ENCODE measurements at regions not wholly inside any gene's neighbourhood (a gene's known extent, or its start where the extent isn't known, plus 50 kb on each side); places are given as distances from the start of the nearest gene placed in this dataset.

DNA sequence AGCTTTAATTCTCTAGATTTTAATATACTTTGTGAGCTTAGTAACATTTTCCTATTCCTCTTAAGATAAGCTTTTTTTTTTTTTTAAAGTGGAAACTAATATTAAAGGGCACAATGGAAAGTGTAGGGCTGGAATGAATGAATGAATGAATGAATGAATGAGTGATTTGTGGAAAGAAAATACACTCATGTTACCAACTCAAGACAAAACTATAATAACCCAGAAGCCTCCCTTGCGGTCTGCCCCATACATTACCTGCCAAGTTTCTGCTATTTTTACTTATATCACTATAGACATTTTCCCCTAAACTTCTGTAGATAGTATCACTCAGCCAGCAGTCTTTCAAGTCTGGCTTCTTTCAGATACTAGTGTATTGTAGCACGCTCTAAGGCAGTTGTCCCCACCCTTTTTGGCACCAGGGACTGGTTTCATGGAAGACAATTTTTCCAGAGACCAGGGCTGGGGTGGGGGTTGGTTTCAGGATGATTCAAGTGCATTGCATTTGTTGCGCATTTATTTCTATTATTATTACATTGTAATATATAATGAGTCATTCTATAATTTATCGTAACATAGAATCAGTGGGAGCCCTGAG, 932.2 kb downstream of the TBC1D22A start:
- no peak for DNase-seq (ENCODE audit: low read depth)

DNA sequence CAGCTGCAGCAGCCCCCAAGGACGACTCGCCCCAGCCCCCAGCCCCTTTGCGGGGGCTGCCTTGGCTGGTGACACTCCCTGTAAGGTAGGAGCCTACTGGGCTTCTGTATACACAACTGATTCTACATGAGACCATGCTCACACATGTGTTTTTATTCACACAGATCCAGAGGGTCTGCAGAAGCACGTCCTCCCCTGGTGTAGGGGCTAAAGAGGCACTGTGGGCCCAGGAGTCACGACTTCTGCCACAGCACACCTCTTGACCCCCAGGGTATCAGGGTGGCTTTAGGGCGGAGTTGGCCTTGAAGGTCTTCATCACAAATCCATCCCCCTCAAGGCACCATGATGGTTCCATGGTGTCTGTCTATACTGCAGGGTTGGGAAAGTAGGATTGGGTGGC, 931.2 kb downstream of the TBC1D22A start:
- DNase-seq (ENCODE audit: low read depth), result no peak

DNA sequence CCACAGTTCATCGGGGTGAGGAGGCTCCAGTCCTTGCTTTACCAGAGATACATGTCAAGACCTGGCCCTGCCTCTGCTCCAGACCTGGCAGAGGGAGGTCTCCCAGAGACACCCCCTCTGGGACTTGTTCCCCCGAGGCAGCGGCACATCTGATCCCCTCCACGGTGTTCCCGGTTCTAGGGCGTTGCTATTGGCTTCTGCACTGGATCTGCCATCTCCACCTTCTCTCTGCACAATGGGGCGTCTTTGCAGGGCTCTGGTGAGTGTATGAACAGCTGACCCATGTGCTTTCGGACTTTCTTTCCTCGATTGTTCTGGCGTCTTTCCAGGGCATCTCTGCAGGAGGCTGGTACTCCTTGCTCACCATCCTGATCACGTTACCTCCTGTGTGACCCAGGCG, 930.4 kb downstream of the TBC1D22A start:
- DNase-seq (ENCODE audit: low read depth), result no peak

DNA sequence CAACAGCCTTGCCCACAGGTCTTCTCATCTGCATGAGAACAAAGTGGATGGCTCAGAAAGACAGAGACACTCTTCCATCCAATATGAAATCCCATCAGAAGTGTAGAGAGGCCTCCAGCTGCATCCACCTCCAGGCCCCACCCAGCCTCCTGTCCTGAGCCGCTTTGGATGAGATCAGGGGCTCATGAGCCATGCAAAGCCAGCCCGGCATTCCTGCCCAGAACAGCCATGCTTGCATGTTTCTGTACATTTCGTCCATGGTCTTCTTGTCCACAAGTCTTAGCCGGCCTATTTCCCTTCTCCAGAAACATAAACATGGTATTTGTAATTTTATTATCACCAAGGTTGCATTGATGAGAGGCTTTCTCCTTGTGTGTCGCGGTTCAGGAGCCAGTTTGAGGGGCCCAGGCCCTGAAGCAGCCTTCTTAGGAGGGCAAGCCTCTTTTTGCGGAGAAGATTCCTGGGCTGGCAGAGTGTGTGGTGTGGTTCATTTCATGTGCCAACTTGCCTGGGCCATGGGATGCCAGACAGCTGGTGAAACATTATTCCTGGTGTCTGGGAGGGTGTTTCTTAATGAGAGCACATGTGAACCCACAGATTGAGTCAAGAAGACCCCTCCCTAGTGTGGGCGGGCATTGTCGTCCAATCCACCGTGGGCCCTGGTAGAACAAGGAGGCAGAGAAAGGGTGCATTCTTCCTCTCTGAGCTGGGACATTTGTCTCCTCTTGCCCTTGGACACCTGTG, 928.9 kb downstream of the TBC1D22A start:
- no peak for DNase-seq (ENCODE audit: low read depth)

DNA sequence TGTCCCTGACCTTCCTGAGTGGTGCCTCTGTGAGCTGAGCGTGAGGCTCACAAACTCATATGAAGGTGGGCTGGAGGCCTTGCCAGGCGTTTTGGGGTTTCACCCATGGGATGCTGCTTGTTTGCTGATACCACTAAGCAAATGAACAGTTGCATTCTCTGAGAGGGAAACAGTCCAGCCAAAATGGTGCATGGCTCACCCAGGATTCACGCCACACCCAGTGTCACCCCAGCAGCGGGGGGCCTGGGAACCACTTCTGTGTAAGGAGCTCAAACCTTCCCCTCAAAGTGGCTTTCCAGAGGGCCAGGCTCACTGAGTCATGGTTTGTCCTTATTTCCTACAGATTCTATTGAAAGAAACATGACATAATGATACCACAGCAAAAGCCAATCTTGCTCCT, 928.1 kb downstream of the TBC1D22A start:
- DNase-seq (ENCODE audit: low read depth), result no peak

DNA sequence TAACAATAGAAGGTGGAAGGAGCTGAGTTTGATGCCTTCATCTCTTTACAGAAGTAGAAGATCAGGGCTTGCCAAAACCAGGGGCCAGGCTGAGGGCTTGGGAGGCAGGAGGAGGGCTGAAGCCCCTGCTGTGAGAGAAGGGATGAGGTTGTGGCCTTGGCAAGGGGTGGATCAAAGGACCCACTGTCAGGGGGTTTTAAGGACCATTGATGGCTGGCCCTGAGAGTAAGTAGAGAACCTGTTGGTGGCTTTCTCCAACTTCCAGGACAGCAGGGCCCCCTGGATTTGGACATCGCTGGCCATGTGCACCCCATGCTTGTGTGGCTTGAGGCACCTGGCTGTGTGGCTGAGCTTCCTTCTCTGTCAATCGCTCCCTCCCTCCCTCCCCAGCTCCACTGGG, 927.7 kb downstream of the TBC1D22A start:
- no peak for DNase-seq (ENCODE audit: low read depth)

DNA sequence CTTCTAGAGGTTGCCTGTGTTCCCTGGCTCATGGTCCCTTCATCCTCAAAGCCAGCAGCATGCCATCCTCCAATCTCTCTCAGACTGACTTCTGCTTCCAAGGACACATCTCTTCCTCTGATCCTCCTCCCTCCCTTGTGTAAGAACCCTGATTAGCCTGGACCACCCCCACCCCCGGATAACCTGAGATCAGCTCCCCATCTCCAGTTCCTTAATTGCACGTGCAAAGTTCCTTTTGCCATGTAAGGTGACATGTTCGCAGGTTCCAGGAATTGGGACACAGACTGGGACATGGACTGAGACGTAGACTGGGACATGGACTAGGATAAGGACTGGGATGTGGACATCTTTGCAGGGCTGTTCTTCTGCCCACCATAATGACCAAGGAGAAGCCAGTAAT, 925.3 kb downstream of the TBC1D22A start:
- no peak for DNase-seq (ENCODE audit: low read depth)

DNA sequence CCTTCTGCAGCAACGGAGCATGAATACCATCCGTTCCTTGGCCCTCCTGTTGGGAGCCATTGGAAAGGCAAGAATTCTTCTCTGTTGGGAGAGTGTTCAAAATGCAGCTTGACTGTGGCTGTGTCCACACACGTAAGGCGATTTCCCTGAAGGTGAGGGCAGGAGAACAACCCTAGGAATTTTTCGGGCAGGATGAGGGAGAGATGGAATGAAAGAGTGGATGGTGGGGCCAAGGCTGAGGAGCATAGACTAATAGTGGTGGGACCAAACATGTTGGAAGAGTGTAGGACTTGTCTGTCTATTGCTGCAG, 924.9 kb downstream of the TBC1D22A start:
- DNase-seq (ENCODE audit: low read depth), result no peak

DNA sequence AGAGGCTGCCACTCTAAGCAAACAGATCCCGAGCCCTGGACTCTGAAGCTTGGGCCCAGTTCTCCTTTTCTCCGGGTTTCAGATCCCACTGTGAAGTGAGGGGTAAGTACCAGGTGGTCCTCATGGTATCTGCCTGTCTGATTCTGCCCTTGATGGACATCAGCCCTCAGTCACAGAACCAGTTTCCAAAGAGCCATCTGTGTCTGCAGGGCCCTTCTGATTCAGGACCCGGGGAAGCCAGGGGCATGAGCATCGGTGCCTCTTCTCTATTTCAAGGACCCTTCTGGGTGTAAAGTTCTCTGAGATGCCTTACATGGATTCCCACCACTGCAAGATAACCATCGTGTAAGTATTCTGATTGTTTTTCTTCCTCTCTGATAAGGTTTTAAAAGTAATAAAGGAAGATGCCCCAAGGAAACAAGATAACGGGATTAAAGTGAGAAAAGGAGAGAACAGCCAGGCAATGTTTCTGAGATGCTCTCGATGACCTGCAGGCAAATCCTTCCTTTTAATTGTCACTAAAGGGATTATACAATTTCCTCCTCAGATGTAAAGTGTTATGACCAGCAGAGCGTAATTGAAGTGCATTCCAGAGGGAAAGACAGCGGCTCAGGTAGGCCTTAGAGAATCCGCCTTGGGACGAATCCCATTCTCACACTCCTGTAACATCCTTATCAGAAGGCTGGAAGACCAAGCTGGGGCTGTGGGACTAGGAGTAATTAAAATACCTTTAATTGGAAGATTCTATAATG, 924.3 kb downstream of the TBC1D22A start:
- DNase-seq (ENCODE audit: low read depth), result no peak

DNA sequence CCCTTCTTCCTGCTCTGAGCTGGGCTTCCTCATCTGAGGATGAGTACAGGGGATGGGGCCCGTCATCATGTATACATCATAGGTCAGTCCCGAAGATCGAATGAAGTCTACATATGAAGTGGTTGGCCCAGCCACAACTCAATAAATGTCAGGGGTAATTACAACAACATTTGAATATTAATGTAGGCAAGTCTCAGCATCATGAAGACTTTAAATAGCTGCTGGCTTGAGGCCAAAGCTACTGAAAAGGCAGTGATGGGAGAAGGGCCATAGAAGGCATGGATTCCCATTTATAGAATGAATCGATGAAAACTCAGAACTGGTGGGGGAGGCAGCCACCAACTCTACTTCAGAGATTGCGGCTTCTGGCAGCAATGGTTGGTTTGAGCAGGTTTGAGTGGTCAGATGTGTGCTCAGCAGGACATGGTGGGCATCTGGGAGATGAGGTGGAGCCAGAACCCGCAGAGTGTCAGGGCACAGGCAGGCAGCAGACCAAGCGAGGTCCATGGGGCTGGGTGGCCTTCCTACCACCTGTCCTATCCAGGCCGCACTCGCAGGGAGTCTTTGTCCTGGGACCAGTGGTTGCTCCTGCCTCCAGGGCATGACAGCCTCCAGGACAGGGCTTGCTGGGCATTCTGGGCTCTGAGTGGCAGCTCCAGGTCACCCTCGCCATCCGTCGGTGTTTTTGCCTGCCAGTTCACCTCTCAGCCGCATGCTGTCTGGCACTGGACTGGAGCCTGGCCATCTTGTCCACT, 919.1 kb downstream of the TBC1D22A start:
- no peak for DNase-seq (ENCODE audit: low read depth)

DNA sequence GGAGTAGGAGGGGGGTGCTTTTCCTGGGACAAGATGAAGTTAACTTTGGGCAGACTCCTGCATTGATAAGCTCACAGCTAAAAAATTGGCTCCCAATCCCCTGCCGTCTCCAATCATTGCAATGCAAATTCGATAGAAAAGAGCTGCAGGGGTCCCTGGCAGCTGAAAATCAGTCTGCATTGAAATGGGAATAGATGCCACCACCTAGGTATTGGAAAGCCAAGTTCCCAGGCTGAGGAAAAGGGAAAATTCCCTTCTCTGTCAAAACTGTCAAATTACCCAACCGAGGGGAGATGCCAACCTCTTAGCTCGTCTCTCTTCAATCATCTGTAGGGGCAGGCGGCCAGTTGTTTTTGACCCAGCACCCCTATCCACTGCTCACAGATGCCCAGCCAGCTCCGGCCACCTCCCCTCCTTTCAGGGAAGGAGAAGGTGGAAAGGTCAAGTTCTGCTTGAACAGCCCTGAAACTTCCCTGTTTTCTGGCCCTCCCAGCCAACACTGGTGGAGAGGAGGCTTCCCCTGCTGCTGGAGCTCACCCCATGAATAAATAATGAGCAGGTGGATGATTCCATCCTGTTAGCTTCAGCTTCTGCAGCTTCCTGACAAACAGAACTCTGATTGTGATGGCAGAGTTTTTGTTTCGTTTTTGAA, 916.3 kb downstream of the TBC1D22A start:
- no peak for DNase-seq (ENCODE audit: low read depth)

DNA sequence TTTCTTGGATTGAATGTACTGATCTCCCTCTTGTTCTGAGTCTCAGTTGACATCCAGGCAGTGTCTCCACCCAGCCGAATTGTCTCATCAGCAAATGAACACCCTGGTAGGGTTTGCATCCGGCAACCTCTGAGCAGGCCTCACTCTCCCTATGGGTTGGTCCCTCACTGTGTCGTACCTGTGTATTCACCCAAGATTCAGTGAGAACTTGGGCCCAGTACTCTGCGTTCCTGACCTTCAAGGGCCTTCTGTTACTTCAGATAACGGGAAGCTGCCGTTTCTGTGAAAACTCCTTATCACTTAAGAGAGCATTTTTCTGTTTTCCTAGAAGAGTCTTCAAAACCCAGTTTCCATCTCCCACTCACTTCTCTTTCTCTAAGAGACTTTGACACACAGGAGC, 915.6 kb downstream of the TBC1D22A start:
- no peak for DNase-seq (ENCODE audit: low read depth)

DNA sequence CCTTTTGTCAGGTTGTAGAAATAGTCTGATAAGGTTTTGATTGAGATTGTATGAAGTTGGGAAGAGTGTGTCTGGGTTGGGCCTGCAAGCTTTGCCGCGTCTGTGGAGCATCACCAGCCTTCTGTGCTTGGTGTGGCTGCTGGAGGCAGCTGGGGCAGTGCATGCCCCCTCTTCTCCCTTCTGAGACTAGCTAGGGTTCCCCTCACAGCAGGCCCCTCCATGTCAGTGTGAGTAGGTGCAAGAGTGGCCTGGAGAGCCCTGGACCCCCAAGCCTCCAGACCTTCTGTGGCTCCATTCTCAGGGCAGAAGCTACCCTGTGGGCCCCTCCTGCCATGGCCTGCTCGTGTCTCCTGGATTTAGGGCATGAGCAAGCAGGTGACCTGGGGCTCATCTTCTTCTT, 914.2 kb downstream of the TBC1D22A start:
- no peak for DNase-seq (ENCODE audit: low read depth)

DNA sequence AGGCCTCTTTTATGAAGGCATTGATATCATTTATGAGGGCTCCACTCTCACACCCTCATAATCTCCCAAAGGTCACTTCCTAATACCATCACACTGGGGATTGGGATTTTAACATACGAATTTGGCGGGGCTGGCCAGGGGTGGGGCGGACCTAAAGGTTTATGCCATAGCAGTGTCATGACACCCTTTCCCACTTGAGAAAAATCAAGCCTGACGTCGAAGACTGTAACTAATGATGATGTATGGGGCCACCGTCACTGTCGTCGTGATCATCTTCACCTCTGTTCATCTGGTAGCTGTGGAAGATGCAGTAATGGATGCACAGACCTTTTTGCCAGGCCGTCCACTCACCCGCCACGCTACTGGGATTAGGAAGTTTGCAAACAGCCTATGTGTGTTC, 912.1 kb downstream of the TBC1D22A start:
- no peak for DNase-seq (ENCODE audit: low read depth)

DNA sequence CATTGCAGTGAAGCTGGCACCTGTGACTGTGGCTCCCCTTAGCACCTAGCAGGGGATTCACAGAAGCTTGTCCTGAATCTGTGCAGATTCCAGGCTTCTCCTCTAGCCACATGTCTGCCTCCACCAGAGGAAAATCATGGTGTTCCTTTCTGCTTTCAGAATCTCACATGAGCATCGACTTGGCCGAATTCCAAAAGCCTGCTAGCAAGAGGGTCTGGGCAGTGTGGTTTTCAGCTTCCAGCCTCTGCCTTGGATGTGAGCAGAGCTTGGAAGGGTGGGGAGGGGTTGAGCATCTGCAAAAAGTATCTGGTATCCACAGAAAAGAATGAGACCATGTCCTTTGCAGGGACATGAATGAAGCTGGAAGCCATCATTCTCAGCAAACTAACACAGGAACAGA, 911.1 kb downstream of the TBC1D22A start:
- no peak for DNase-seq (ENCODE audit: low read depth)

DNA sequence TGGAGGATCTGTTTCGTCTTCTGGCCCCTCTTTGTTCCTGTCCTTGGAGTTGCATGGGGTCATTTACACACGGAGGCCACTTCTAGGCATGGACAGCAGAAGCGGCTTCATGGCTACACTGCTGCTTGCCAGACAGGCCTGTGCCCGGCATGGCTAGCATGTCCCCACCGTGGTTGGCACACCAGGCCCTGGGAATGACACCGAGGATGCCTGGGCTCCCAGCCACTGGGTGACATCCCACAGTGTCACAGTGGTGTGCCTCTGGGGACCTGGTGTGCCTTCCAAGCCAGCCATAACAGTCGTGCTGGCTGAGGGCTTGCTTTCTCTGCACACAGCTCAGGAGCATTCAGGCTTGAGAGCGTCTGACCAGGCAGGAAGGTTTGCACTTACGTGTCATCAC, 910.1 kb downstream of the TBC1D22A start:
- DNase-seq (ENCODE audit: low read depth), result no peak

DNA sequence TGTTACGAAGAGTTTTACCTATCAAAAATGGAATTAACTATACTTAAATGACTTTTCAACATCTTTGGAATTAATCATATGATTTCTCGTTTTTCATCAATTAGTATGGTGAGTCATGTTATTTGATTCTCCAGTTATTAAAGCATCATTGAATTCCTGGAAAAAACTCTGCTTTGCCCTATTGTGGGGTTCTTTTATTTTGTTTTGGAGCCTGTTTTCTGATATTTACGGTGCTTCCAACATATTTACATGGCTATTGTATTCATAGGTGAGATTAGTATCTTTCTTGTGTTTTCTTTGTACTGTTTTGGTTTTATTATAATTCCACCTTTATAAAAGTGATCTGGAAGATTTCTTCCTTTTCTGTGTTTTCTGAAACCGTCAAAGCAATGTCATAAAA, 902.7 kb downstream of the TBC1D22A start:
- no peak for DNase-seq (ENCODE audit: low read depth)

DNA sequence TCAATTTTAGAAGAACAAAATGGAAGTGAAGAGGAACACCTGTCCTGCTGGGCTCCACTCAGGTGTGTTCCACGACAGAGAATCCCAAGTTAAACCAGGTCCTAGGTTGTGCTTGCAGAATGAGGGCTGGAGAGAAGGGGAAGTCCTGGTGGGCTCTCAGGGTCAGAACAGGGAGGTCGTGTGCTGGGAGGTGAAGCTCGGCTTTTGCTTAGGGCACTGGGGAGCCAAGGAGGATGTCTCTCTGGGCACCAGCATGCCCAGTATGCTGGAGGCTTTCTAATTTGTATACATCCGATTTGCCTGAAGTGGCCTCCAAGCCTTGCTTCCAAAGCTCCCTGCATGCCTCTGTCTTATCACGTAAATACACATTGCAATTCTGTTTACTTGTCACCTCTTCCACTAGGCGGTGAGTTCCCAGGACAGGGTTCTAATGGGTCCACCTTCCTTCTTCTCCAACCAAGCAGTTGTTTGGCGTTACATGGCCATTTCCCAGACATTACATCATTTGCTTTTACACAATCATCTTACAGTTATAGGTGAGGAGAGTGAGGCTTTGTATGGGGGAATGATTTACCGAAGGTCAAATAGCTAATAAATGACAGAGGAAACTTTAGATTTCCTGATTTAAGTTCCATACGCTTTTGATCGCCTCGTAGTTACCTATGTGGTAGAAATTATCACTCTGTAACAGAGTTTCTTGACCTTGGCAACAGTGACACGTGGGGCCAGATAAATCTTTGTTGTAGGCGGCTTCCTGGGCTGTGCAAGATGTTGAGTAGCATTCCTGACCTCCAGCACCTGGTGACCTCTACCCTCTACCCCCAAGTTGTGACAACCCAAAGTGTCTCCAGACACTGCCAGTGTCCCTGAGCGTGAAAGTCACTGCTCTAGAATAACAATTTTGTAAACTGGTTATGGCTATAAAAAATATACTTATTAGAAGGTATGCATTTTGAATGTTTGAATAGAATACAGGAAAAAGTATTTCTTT, 901.5 kb downstream of the TBC1D22A start:
- no peak for DNase-seq (ENCODE audit: low read depth)

DNA sequence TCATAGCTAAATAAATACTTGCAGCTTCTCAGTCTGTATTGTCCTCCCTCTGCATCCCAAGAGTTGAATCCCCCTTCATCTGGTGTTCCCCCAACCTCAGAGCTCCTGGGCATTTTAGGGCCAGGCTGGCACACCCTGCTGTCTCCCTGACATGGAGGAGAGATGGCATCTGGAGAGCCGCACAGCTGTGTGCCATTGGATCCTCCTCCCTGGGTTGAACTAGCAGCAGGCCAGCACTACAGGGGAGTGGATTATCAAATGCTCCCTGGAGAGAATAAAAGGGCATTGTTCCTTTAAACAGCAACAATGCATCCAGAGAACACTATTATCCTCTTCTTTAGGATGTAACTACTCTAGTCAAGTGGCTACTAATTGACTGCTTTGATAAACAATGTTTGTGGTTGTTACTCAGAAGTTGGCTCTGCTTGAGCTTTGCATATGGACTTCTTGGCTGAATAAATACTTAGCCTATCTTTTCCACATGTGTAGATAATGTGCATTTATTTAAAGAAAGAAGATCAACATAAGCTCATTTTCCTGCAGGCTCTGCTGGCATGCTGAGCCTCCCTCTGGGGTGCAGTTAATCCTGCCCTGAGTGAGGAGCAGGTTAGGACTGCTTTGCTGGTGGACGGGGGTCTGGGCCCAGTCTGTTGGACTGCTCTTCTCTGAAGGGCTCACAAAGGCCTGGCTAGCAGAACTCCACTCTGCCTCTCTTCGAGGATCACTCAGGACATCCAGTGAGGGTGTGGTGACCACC, 897.2 kb downstream of the TBC1D22A start:
- DNase-seq (ENCODE audit: low read depth), result no peak

DNA sequence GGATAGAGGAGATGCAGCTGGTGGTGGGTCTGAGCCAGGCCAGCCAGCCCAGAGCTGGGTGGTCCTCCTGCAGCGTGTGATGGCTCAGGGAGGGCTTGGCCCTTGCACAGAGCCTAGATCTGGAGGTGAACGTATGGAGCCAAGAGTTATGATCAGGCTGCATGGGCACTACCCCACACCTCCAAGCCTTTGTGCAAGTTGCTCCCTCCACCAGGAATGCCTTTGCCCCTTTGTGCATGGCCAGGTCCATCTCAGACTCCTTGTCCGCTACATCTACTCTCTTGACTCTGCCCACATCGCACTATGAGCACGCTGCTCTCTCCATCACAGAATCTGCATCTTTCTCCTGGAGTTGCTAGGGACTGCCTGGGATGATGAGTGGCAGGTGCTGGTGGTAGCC, 895.7 kb downstream of the TBC1D22A start:
- no peak for DNase-seq (ENCODE audit: low read depth)
